HCT116 (cell line): ENCODE measurements at regions not wholly inside any gene's neighbourhood (a gene's known extent, or its start where the extent isn't known, plus 50 kb on each side); places are given as distances from the start of the nearest gene placed in this dataset.

Experiments
- ATAC-seq: fragments of 200-7000 bp; cut with Tn5 transposase; 2 replicates; pipeline ENCODE4 v1.9.1; 2020; ENCODE audit warnings: mild to moderate bottlenecking, moderate library complexity
- BruUV-seq: library from RNA; stranded (reverse); fragments of 400-500 nt; replicated peaks from 2 replicates; lab custom pipeline; 2021; lab: Mats Ljungman, UMichigan
- CTCF ChIA-PET: fragments of 300-600 bp; sonication (Branson Sonifier 250); formaldehyde crosslinking; loops from one replicate; lab custom pipeline; 2021; ENCODE audit warnings: antibody characterized with exemption; lab: Charles Lee
- POLR2A ChIA-PET: fragments of 300-600, 350-600 bp; sonication (Branson Sonifier 250); formaldehyde crosslinking; loops from one replicate; lab custom pipeline; 2021; ENCODE audit warnings: antibody characterized with exemption; lab: Charles Lee
- RAD21 ChIA-PET, 2 experiments: fragments of 300-600 bp; sonication (Branson Sonifier 250); formaldehyde crosslinking; loops; one replicate each; lab custom pipeline; 2023; ENCODE audit warnings: low total read pairs in 2 of 2; ENCODE audit not compliant: uncharacterized antibody in 2 of 2, unreplicated experiment in 2 of 2, low non-redundant PET in 1 of 2; lab: Charles Lee
- DNase-seq: peaks from one replicate; pipeline ENCODE4 v3.0.0-alpha.2; 2010; ENCODE audit warnings: low read depth, low spot score
- H2AFZ ChIP-seq: fragments of 200-600 bp; shearing (Covaris generic), sonication (generic); 2 replicates; pipeline ENCODE4 v1.6.1; 2017; ENCODE audit warnings: low read depth, mixed run types, mixed read lengths, antibody characterized with exemption, low read length; ENCODE audit not compliant: poor library complexity, severe bottlenecking
- H3K27ac ChIP-seq: 2 replicates; pipeline ENCODE4 v1.5.1; 2012; ENCODE audit warnings: low read depth, low read length
- H3K27me3 ChIP-seq: fragments of 200-600 bp; sonication (generic); 2 replicates; pipeline ENCODE4 v1.6.1; 2016; ENCODE audit warnings: mixed run types, low read length, mixed read lengths; ENCODE audit not compliant: insufficient read depth
- H3K36me3 ChIP-seq, 2 experiments: fragments of 200-500 bp in 1 of 2; fragments of 200-600 bp in 1 of 2; sonication (Bioruptor generic) in 1 of 2; sonication (generic) in 1 of 2; 2 replicates each; pipeline versions ENCODE4 v1.5.1 to v1.6.1; 2014 to 2016; ENCODE audit warnings: low read length in 2 of 2, inconsistent platforms in 1 of 2, mixed read lengths in 1 of 2, mixed run types in 1 of 2; ENCODE audit not compliant: insufficient read depth in 2 of 2, control insufficient read depth in 1 of 2
- H3K4me1 ChIP-seq, 2 experiments: fragments of 200-600 bp in 1 of 2; sonication (generic) in 1 of 2; 2 replicates each; pipeline versions ENCODE4 v1.5.1 to v1.6.1; 2012 to 2017; ENCODE audit warnings: low read length in 2 of 2, inconsistent platforms in 1 of 2, mild to moderate bottlenecking in 1 of 2, mixed read lengths in 1 of 2, mixed run types in 1 of 2, moderate library complexity in 1 of 2; ENCODE audit not compliant: insufficient read depth in 2 of 2, control insufficient read depth in 1 of 2
- H3K4me2 ChIP-seq: fragments of 200-600 bp; sonication (generic); 2 replicates; pipeline ENCODE4 v1.6.1; 2017; ENCODE audit warnings: mixed run types, low read length, mixed read lengths
- H3K4me3 ChIP-seq, 2 experiments: fragments of 200-600 bp in 1 of 2; sonication (generic) in 1 of 2; replicated peaks in 1 of 2; 2 replicates each; pipeline ENCODE4 v1.5.1; 2011 to 2016; ENCODE audit warnings: low read length in 2 of 2, control low read depth in 1 of 2, low read depth in 1 of 2, mild to moderate bottlenecking in 1 of 2, mixed read lengths in 1 of 2, mixed run types in 1 of 2
- H3K79me2 ChIP-seq: fragments of 200-600 bp; sonication (generic); 2 replicates; pipeline ENCODE4 v1.6.1; 2017; ENCODE audit warnings: mild to moderate bottlenecking, mixed run types, low read length, moderate library complexity, mixed read lengths; ENCODE audit not compliant: insufficient read depth
- H3K9ac ChIP-seq: fragments of 200-600 bp; sonication (generic); 2 replicates; pipeline ENCODE4 v1.6.1; 2016; ENCODE audit warnings: low read length, mixed read lengths
- H3K9me2 ChIP-seq: fragments of 200-600 bp; sonication (generic), shearing (Covaris generic); 2 replicates; pipeline ENCODE4 v1.6.1; 2017; ENCODE audit warnings: mixed run types, mild to moderate bottlenecking, moderate library complexity; ENCODE audit not compliant: insufficient read depth
- H3K9me3 ChIP-seq, 2 experiments: fragments of 200-500 bp in 1 of 2; fragments of 200-600 bp in 1 of 2; sonication (Bioruptor generic) in 1 of 2; sonication (generic) in 1 of 2; 2 replicates each; pipeline ENCODE4 v1.6.1; 2014 to 2017; ENCODE audit warnings: low read length in 2 of 2, mixed read lengths in 2 of 2, inconsistent platforms in 1 of 2, low read depth in 1 of 2, mild to moderate bottlenecking in 1 of 2, mixed run types in 1 of 2, moderate library complexity in 1 of 2; ENCODE audit not compliant: control insufficient read depth in 1 of 2, insufficient read depth in 1 of 2
- H4K20me1 ChIP-seq: fragments of 200-600 bp; sonication (generic), shearing (Covaris generic); 2 replicates; pipeline ENCODE4 v1.6.1; 2017; ENCODE audit warnings: mixed run types, mild to moderate bottlenecking, moderate library complexity; ENCODE audit not compliant: insufficient read depth
- CBX3 ChIP-seq: IDR thresholded peaks from 2 replicates; pipeline ENCODE4 v1.6.1; 2012; ENCODE audit warnings: low read depth
- CTCF ChIP-seq, 3 experiments: fragments of 200-600 bp in 1 of 3; sonication (generic) in 1 of 3; IDR thresholded peaks in 2 of 3; conservative IDR thresholded peaks in 1 of 3; 2 replicates each; pipeline ENCODE4 v1.5.1; 2012 to 2017; ENCODE audit warnings: low read depth in 2 of 3, low read length in 2 of 3, antibody characterized with exemption in 1 of 3, borderline replicate concordance in 1 of 3, control low read depth in 1 of 3, mild to moderate bottlenecking in 1 of 3, mixed read lengths in 1 of 3, mixed run types in 1 of 3, moderate library complexity in 1 of 3; ENCODE audit not compliant: insufficient read depth in 1 of 3
- ELF1 ChIP-seq: IDR thresholded peaks from 2 replicates; pipeline ENCODE4 v1.6.1; 2012; ENCODE audit warnings: low read depth, borderline replicate concordance
- FOSL1 ChIP-seq: IDR thresholded peaks from 2 replicates; pipeline ENCODE4 v1.6.1; 2012; ENCODE audit warnings: low read depth
- POLR2A ChIP-seq: IDR thresholded peaks from 2 replicates; pipeline ENCODE4 v1.7.0; 2011; ENCODE audit warnings: borderline replicate concordance; ENCODE audit not compliant: insufficient read depth, insufficient read length; ENCODE audit errors: extremely low read depth
- POLR2AphosphoS5 ChIP-seq: IDR thresholded peaks from 2 replicates; pipeline ENCODE4 v1.6.1; 2011; ENCODE audit warnings: mild to moderate bottlenecking, low read depth, low read length, moderate library complexity
- RAD21 ChIP-seq: IDR thresholded peaks from 2 replicates; pipeline ENCODE4 v1.6.1; 2012; ENCODE audit warnings: low read depth, mild to moderate bottlenecking
- REST ChIP-seq: IDR thresholded peaks from 2 replicates; pipeline ENCODE4 v1.6.1; 2012; ENCODE audit warnings: low read depth
- SP1 ChIP-seq: IDR thresholded peaks from 2 replicates; pipeline ENCODE4 v1.6.1; 2012; ENCODE audit warnings: low read depth
- YY1 ChIP-seq: IDR thresholded peaks from 2 replicates; pipeline ENCODE4 v1.6.1; 2011; ENCODE audit warnings: low read length, low read depth, moderate library complexity, mild to moderate bottlenecking; ENCODE audit not compliant: insufficient replicate concordance; ENCODE audit errors: extremely low read depth
- ZBTB33 ChIP-seq: IDR thresholded peaks from 2 replicates; pipeline ENCODE4 v1.6.1; 2011; ENCODE audit warnings: mild to moderate bottlenecking, low read length, moderate library complexity; ENCODE audit not compliant: insufficient replicate concordance; ENCODE audit errors: extremely low read depth
- ZFX ChIP-seq: fragments of 450-650 bp; IDR thresholded peaks from 2 replicates; pipeline ENCODE4 v1.6.1; 2017
- intact Hi-C: fragments of 100-400 bp; cut with micrococcal nuclease; formaldehyde crosslinking; loops from 2 replicates; pipeline ENCODE4 v1.10.0; 2022

GRCh38 chr18:68262690-68263294, 452.1 kb downstream of the TMX3 start:
- Histone ChIP-seq H3K27ac (no peak overlapping the region), H2AFZ (no peak overlapping the region), H3K4me1 (no peaks in the 10 kb centered on the region), H3K36me3 (no peaks in the 10 kb centered on the region), H4K20me1 (no peaks in the 10 kb centered on the region), H3K4me2 (no peak overlapping the region), H3K27me3 (no peaks in the 10 kb centered on the region), H3K9me3 (peaks cover 25 to 26% of the 10 kb centered on the region in 2 experiments; a peak in 3 of 4 replicates), H3K4me3 (no peak overlapping the region), H3K9ac (no peak overlapping the region), H3K79me2 (no peaks in the 10 kb centered on the region), H3K9me2 (no peaks in the 10 kb centered on the region)
- ATAC-seq (no peak), DNase-seq (no peak)
- intact Hi-C loops, result no loop called here
- POLR2A ChIA-PET, result no interaction called here
- CTCF ChIA-PET, result no interaction called here
- no TSS peak for BruUV-seq
- TF ChIP-seq POLR2A, result no peak
- no peak for TF ChIP-seq ZBTB33
- no peak for TF ChIP-seq RAD21
- no peak for TF ChIP-seq FOSL1
- no peak for TF ChIP-seq POLR2AphosphoS5
- no peak for TF ChIP-seq CTCF (IDR thresholded peaks at IDR 0.05 in 2 of 3, conservative IDR thresholded peaks at IDR 0.05 in 1 of 3; ENCODE audit: borderline replicate concordance in 1 of 3, insufficient read depth in 1 of 3, low read depth in 2 of 3, low read length in 2 of 3)
- TF ChIP-seq CBX3, result no peak
- TF ChIP-seq REST, result no peak
- TF ChIP-seq ZFX, result no peak
- TF ChIP-seq ELF1, result no peak
- TF ChIP-seq SP1, result no peak
- no peak for TF ChIP-seq YY1
- RAD21 ChIA-PET, result no interaction called here
